Activated naive CD4-positive, alpha-beta T cell treated with anti-CD3 and anti-CD28 coated beads, Interleukin-2, amount 50 U/mL, for 16 hours (primary cell): ENCODE measurements at regions not wholly inside any gene's neighbourhood (a gene's known extent, or its start where the extent isn't known, plus 50 kb on each side); places are given as distances from the start of the nearest gene placed in this dataset.

Experiments
- DNase-seq: peaks from one replicate; pipeline ENCODE4 v3.0.0-alpha.2; 2020

DNA sequence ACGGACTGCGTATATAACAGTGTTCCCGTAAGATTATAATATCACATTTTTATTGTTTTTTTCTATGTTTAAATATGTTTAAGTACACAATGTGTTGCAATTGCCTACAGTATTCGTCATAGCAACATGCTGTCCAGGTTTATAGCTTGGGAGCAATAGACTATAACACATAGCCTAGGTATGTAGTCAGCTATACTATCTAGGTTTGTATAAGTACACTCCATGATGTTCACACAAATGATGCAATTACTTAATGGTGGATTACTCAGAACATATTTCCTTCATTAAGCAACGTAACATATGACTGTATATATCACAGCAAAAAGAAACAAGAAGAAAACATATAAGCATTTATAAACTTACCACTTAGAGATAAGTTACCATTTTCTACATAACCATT, 160.0 kb downstream of the CBLN1 start:
- no peak for DNase-seq

GRCh38 chr16:49120631-49121030, 161.0 kb downstream of the CBLN1 start:
- no peak for DNase-seq

DNA sequence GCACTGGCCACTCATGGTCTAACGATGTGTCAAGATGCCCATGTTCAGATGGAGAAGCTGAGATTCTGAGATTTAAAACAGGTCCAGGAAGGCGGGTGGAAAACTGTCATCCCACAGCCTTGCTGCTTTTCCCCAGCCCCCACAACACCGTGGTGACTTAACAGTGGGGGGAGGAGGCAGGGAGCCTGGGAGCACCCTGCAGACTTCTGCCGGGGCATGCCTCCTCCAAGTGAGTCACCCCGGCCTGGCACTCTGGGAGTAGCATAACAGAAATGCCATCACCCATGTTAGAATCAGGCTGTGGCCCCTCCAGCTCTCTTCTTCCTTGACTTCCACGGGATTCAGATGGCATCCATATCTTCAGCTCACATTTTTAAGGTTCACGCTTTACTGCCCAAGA, 164.8 kb downstream of the CBLN1 start:
- DNase-seq = no peak

DNA sequence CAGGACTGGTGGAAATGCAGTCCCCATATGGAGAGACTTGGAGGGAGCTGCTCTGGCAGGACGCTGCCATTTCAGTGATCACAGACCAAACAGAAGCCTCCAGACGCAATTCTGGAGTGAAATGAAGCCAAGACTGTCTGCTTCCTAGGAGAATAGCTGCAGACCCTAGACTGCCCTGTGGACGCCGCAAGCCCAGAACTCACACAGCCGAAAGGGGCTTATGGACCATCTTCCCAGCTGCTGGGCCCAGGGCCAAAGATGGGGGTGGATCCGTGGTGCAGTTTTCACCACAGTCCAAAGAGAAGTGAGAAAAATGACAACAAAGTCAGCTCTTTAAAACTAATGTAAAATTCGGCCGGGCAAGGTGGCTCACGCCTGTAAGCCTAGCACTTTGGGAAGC, 165.7 kb downstream of the CBLN1 start:
- DNase-seq = no peak

DNA sequence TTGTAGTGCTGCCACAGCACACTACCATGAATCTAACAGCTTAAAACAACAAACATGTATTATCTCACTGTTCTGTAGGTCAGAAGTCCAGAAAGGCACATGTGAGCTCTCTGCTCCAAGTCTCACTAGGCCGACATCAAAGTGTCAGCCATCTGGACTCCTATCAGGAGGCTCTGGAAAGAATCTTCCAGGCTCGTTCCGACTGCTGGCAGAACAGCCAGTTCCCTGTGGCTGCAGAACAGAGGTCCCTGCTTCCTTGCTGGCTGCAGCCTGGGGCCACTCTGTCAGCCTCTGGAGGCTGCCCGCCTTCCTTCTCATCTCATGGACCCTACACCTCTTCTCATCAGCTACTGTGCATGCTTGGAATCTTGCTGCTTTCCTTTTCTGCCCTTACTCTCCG, 168.9 kb downstream of the CBLN1 start:
- no peak for DNase-seq

DNA sequence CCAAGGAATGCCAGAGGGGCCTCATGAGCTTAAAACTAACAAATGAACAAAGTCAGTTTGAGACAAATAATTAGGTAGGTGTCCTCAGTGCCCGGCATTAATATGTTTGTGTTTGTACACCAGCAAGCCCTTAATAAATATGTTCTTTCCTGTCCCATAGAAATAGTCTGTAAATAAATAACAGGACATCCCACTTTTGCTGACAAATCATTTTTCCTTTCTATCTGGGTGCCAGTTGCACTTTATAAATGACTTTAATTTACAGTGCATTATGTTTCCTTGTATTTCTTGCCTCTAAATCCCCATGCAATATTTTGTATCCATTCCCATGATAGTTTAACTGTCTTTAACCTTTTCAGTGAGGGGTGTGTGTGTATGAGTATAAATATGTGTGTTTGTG, 170.3 kb downstream of the CBLN1 start:
- DNase-seq = no peak

GRCh38 chr16:49108611-49109010, 173.0 kb downstream of the CBLN1 start:
- DNase-seq = no peak

DNA sequence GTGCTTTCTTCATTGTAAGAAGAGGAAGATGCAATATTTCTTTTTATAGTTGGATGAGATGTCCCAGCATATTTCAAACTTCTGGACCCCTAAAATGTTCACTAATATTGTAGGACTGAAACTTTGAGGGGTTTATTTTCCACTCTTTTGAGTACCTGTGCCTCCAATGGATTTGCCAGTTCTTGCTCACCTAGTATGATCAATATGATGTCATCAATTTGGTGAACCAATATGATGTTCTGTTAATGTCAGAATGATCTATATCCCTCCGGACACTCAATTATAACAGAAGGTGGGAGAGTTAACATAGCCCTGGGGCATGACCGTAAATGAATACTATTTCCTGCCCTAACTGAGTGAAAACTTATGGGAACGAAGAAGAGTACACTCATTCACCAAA, 178.3 kb downstream of the CBLN1 start:
- no peak for DNase-seq

- no peak for DNase-seq
These were observed 179.6 kb downstream of the CBLN1 start for GRCh38 chr16:49101997-49102396.

GRCh38 chr16:49100366-49100765, 181.3 kb downstream of the CBLN1 start:
- DNase-seq = no peak

DNA sequence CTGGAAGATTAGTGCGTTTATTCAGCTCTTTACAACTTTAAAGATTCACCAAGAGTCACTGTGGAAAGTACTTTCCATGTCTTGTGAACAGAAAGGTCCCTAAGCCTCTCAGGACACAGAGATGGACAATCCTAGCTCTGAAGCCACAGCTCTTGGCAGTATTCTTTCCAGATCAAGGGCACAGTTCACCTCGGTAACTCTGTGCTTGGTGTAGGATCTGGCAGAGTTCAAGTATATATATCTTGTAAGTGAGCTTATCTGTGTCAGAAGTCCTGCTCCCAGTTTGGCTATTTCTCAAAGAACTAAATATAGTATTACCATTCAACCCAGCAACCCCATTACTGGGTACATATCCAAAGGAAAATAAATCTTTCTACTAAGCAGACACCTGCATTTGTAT, 183.7 kb downstream of the CBLN1 start:
- no peak for DNase-seq

GRCh38 chr16:49096176-49096945, 185.3 kb downstream of the CBLN1 start:
- no peak for DNase-seq

- no peak for DNase-seq
These were observed 186.1 kb downstream of the CBLN1 start for GRCh38 chr16:49095539-49095938.

DNA sequence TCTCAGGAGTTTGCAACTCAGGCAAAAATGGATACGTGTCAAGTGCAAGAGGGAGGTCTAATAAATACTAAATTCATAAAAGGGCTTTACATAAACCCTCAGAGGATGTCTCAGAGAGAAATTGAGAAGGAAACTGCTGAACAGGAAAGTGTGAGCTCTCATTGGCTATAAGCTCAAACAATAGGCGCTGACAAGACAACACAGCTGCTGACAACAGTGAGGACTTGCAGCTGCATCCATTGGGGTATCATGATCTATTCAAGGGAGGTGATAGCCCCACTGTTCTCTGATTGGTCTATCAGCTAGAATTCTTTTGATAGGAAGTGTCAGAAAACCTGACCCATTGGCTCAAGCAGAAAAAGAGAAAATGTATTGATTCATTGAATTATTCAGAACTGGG, 187.2 kb downstream of the CBLN1 start:
- no peak for DNase-seq

- no peak for DNase-seq
These were observed 187.7 kb downstream of the CBLN1 start for GRCh38 chr16:49093939-49094338.

DNA sequence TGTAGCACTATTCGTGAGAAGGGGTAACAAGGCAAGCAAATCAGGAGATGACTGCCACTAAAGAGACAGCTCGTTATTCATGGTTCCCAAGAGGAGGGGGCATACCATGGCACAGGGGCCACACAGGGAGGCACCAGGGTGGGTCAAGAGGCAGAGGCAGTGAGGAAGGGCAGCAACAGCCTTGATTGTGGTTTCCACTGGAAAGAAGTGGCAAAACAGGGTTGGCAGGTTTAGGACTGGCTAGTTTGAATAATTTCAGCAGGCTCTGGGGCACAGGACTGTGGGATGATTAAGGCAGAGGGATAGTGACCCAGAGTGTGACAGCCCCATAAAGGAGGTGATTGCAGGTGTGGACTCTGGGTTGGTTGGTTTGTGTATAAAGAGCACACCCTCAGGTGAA, 188.9 kb downstream of the CBLN1 start:
- no peak for DNase-seq

DNA sequence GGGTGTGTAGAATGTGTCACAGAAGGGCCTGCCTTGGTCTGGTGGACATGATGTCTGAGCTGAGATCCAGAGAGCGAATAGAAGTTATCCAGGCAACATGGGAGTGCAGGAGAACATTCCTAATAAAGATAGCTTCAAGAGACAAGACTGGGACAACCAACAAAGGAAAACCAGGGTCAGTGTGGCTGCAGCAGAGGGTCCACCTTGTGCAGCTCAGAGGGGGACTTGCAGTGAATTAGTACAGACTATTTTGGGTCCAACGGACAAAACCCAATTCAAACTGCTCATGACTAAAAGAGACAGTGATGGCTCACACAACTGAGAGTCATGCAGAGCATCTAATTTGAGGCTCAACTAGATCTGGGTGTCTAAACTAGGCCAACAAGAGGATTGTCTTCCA, 192.1 kb downstream of the CBLN1 start:
- no peak for DNase-seq

DNA sequence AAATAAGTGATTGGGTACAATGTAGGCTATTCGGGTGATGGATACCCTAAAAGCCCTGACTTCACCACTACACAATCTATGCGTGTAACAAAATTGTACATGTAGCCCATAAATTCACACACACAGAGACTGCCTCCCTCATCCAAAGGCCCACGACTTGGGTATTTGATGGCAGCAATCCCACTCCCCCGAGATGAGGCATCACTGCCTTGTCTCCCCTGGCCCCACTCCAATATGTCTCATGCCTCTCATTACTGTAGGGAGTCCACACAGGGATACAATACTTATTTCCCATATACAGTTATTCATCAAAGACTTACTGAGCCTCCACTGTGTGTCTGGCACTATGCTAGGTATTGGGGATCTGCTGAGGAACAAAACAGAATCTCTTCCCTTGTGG, 192.6 kb downstream of the CBLN1 start:
- DNase-seq = no peak

DNA sequence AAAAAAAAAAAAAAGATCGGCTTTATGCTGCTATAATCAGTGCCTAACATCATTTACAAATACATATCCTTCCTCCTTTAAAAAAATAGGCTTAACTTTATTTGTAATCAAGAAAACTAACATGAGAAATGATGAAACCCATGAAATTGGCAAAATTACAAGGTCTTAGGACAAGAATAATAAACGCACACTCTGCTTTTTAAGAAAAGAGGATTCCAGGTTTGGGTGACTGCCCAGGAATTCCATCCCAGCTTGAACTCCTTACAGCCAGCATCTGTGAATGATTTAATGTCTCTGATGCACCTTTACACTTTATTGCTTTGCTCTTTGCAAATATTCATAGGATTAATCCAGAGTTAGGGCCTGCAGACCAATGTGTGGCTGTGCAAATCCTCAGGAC, 196.0 kb downstream of the CBLN1 start:
- DNase-seq = no peak

DNA sequence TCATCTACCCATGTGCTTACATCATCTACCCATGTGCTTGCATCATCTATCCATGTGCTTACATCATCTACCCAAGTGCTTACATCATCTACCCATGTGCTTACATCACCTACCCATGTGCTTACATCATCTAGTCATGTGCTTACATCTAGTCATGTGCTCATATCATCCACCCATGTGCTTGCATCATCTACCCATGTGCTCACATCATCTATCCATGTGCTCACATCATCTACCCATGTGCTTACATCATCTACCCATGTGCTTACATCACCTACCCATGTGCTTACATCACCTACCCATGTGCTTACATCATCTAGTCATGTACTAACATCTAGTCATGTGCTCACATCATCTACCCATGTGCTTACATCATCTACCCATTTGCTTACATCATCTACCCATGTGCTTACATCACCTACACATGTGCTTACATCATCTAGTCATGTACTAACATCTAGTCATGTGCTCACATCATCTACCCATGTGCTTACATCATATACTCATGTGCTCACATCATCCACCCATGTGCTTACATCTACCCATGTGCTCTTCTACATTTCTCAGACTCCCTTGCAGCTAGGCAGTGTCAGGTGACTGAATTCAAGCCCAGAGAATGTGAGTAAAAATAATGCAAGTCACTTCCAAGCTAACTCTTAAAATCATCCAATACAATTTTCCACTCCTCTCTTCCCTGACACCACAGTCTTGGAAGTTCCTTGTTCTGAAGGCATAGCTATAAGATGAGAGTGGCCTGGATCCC, 196.8 kb downstream of the CBLN1 start:
- DNase-seq = no peak

GRCh38 chr16:49081554-49081953, 200.1 kb downstream of the CBLN1 start:
- DNase-seq = no peak

GRCh38 chr16:49081086-49081485, 200.6 kb downstream of the CBLN1 start:
- DNase-seq = no peak

DNA sequence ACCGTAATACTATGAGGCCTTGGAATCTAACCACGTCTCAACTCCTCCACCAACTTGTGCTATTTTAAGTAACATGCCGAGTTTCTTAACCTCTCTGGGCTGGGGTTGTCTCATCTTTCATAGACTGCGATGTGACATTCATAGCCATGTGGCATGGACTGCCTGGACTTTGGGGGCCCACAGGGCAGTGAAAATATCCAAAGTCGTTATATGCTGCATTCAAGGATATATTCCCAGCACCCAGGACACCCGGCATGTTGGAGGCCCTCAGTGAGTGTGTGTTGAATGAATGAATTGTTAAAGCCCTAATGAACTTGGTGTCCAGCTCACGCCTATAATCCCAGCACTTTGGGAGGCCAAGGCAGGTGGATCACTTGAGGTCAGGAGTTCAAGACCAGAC, 203.1 kb downstream of the CBLN1 start:
- no peak for DNase-seq

DNA sequence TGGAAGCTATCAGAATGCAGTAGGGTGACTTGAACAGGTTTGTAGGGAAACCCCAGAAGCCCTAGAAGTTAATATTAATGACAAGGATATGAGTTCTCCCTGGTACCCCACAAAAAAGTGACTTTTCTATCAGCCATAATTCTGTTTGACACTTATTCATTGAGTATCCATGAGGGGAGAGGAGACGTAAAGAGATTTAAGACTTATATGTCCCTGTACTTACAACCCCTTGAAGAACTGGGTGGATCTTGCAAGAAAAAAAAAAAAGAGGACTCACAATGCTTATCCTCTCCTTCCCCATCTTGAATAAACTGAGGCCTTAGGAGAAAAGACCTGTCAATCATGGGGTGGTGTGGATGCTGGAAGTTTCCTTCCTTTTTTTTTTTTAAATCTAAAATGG, 203.5 kb downstream of the CBLN1 start:
- no peak for DNase-seq

DNA sequence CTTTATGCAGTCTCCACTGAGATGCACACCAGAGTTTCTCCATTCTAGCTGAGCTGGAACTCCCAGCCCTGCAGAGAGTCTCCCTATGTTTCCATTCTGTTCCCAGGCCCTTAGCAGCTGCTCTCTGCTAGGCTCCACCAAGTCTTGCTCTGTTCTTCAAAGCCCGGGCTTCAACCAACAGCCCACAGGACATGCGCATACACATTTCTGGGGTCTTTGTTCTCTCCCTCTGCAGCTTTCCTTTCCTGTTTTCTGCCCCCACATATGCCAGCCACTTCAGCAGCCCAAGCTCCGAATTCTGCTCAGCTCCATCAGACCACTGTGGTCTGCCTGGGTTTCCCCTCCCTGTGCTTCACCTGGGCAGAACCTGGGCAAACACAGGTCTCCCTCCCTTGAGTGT, 205.9 kb downstream of the CBLN1 start:
- no peak for DNase-seq
